Fibroblast of pulmonary artery (primary cell): ENCODE measurements at regions not wholly inside any gene's neighbourhood (a gene's known extent, or its start where the extent isn't known, plus 50 kb on each side); places are given as distances from the start of the nearest gene placed in this dataset.
"Not testable (repeated sequence)": the region's sequence is repeated elsewhere in the genome, so short reads cannot be mapped to it uniquely, and the experiment has no call there.

Source experiments
- DNase-seq: peaks from one replicate; pipeline ENCODE4 v3.0.0-alpha.2; 2010; ENCODE audit warnings: low read depth
- H3K4me3 ChIP-seq: replicated peaks from 2 replicates; pipeline ENCODE4 v1.5.1; 2011; ENCODE audit warnings: low read depth, mild to moderate bottlenecking, control low read depth, low read length, moderate library complexity
- CTCF ChIP-seq: IDR thresholded peaks from 2 replicates; pipeline ENCODE4 v1.5.1; 2011; ENCODE audit warnings: mild to moderate bottlenecking, control low read depth, low read length, inconsistent platforms; ENCODE audit errors: missing control alignments

- no peak for TF ChIP-seq CTCF
Observed at GRCh38 chr1:168490306-168490705, 53.5 kb downstream of the XCL2 start.

GRCh38 chr1:168488138-168488537 lies 55.7 kb downstream of the XCL2 start:
- no peak overlapping the region for H3K4me3 ChIP-seq
- peak; percentile 83 for DNase-seq
- no peak for TF ChIP-seq CTCF

More at GRCh38 chr1:168490306-168490705, 53.5 kb downstream of the XCL2 start:
- H3K4me3 ChIP-seq: no peak overlapping the region
- no peak for DNase-seq

GRCh38 chr1:168486820-168487219 lies 57.0 kb downstream of the XCL2 start:
- H3K4me3 ChIP-seq, DNase-seq: not testable (repeated sequence)

GRCh38 chr1:168485048-168485447 lies 58.7 kb downstream of the XCL2 start:
- DNase-seq: peak; percentile 78
- no peak for TF ChIP-seq CTCF

GRCh38 chr1:168484083-168484482 lies 59.7 kb downstream of the XCL2 start:
- no peak for DNase-seq
- no peak overlapping the region for H3K4me3 ChIP-seq
- no peak for TF ChIP-seq CTCF

More at GRCh38 chr1:168485048-168485447, 58.7 kb downstream of the XCL2 start:
- no peak overlapping the region for H3K4me3 ChIP-seq

DNA sequence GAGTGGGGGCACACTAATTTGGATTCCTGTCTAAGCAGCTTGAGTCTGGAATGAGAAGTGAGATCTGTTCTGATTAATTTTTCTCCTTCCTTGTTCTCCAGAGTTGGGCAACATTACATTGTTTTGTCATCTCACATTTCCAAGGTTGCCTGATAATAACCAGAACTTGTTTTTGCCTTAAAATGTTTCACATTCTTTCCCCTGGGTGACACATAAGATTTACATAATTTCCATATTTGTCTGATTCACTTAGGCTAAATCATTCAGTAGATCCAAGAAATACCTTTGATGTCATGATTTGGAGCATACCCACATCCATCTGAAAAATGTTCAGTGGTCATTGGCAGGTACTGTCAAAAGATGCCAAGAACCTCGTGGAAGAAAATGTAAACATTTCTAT lies 60.3 kb downstream of the XCL2 start:
- no peak overlapping the region for H3K4me3 ChIP-seq
- TF ChIP-seq CTCF: no peak
- DNase-seq: peak; percentile 95

- TF ChIP-seq CTCF: no peak
- DNase-seq: no peak
- no peak overlapping the region for H3K4me3 ChIP-seq
Observed at GRCh38 chr1:168482106-168482505, 61.7 kb downstream of the XCL2 start.
